ENCODE measurements at regions not wholly inside any gene's neighbourhood (a gene's known extent, or its start where the extent isn't known, plus 50 kb on each side); places are given as distances from the start of the nearest gene placed in this dataset.

- H3K27ac Mint-ChIP-seq: peak overlapping the region; percentile 90 to 96
- H3K36me3 Mint-ChIP-seq: peaks cover 0 to 21% of the 10 kb centered on the region in 2 donors
- peak; percentile 80 to 92 for DNase-seq (ENCODE audit: low spot score in 2 of 2)
- H3K9me3 Mint-ChIP-seq: peaks cover 4% of the 10 kb centered on the region in 2 donors
- ATAC-seq: peak; percentile 87 to 88
Measured at GRCh38 chr9:6703898-6704639, 53.7 kb upstream of the KDM4C start.

GRCh38 chr9:6702707-6703106 is 55.1 kb upstream of the KDM4C start:
- ATAC-seq: peak; percentile 18 to 59

GRCh38 chr9:6696178-6696577 is 50.6 kb upstream of the GLDC start:
- no peaks in the 10 kb centered on the region for H3K9me3 Mint-ChIP-seq
- H3K36me3 Mint-ChIP-seq: no peaks in the 10 kb centered on the region
- ATAC-seq (no peak), DNase-seq (ENCODE audit: low spot score in 2 of 2) (no peak)
- no peak overlapping the region for H3K27ac Mint-ChIP-seq

More at GRCh38 chr9:6702707-6703106, 55.1 kb upstream of the KDM4C start:
- Mint-ChIP-seq H3K9me3 (no peaks in the 10 kb centered on the region), H3K27ac (peak overlapping the region; percentile 90 to 91), H3K36me3 (peaks cover 0 to 16% of the 10 kb centered on the region in 2 donors)
- DNase-seq (ENCODE audit: low spot score in 2 of 2): no peak

DNA sequence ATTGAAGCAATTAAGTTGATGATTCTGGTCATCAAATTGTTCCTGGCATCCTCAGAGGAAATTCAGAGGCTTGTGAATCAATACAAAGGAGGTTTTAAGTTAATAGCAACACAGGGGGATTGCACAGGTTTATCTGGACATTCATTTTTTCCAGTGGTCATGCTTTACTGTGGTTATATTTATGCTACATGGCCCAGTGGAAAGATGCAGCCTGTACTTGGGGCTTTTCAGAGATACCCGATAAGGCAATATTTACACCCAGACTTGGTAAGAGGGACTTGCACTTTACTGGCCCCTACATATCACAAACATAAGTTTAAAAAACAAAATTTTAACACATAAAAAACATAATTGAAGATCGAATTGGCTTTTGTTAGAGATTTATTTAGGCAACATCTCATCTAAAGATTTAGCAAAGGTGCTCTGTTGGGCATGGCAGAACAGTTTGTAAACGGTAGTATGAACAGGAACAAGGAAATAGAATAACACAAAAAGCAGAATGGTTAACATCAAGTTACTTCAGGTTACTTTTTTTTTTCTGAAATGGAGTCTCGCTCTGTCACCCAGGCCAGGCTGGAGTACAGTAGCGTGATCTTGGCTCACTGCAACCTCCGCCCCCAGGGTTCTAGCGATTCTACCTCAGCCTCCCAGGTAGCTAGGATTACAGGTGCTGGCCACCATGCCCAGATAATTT is 49.7 kb upstream of the GLDC start:
- DNase-seq (ENCODE audit: low spot score in 2 of 2): no peak
- Mint-ChIP-seq H3K27ac (no peak overlapping the region), H3K9me3 (no peaks in the 10 kb centered on the region), H3K36me3 (no peaks in the 10 kb centered on the region)
- no peak for ATAC-seq

Measured in activated naive CD4-positive, alpha-beta T cell treated with anti-CD3 and anti-CD28 coated beads, Interleukin-2, amount 50 U/mL, for 72 hours (primary cell).